ENCODE measurements at regions not wholly inside any gene's neighbourhood (a gene's known extent, or its start where the extent isn't known, plus 50 kb on each side); places are given as distances from the start of the nearest gene placed in this dataset.

DNA sequence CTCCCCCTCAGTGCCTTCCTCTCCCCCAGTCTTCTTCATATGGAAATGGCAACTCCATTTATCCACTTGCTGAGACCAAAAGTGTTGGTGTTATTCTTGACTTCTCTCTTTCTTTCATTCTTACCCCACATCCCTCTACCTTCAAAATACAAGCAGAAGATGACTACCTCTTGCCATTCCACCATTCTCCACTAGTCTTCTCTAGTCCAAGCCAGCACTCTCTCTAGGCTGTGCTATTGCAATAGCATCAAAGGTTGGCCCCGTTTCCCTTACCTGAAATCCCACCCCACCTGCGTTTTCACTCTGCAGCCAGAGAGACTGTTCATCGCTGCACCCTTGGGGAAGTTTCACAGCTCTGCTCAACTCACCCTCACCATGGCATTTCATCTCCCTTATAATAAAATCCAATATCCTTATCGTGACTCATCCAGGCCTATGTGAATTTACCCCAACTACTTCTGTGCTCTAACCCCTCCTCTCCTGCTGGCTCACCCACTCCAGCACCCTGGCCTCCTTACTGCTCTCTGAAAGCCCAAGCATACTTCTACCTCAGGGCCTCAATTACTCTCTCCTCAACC lies 109.1 kb downstream of the LSM5 start:
- in situ Hi-C loops (cut with MboI) = no loop called here
- 22 to 26% methylated on average over 3 of the region's 4 CpGs for WGBS, 2 experiments (ENCODE audit: low coverage in 1 of 2, low lambda C conversion rate in 2 of 2, missing lambda C conversion rate in 2 of 2)

GRCh38 chr7:32379510-32380112 lies 110.6 kb downstream of the LSM5 start:
- no peak overlapping the region for H3K27ac ChIP-seq
- H3K36me3 ChIP-seq (ENCODE audit: low read depth) = no peaks in the 10 kb centered on the region
- H3F3A ChIP-seq (ENCODE audit: insufficient read depth) = no peaks in the 10 kb centered on the region
- H3K4me3 ChIP-seq = no peak overlapping the region
- WGBS, 2 experiments (ENCODE audit: low coverage in 1 of 2, low lambda C conversion rate in 2 of 2, missing lambda C conversion rate in 2 of 2) = 0 to 2% methylated on average over 2 of the region's 2 CpGs
- no peaks in the 10 kb centered on the region for H3K27me3 ChIP-seq (replicated peaks; ENCODE audit: insufficient read depth)
- H4K20me1 ChIP-seq (ENCODE audit: insufficient read depth) = no peaks in the 10 kb centered on the region
- TF ChIP-seq EZH2phosphoT487 (IDR thresholded peaks at IDR 0.05; ENCODE audit: insufficient read depth, low read depth) (no peak), EZH2 (IDR thresholded peaks at IDR 0.05; ENCODE audit: insufficient read depth, poor library complexity, severe bottlenecking) (no peak)
- no peak for DNase-seq
- no peak overlapping the region for H3K9ac ChIP-seq
- no peaks in the 10 kb centered on the region for H3K9me3 ChIP-seq (ENCODE audit: low read depth)
- no peaks in the 10 kb centered on the region for H3K9me2 ChIP-seq (ENCODE audit: insufficient read depth)
- no peak overlapping the region for H2AFZ ChIP-seq
- H3K79me2 ChIP-seq (ENCODE audit: insufficient read depth) = no peaks in the 10 kb centered on the region
- in situ Hi-C loops (cut with MboI) = no loop called here
- H3K4me1 ChIP-seq (ENCODE audit: insufficient read depth) = no peaks in the 10 kb centered on the region
- no peak overlapping the region for H3K4me2 ChIP-seq (ENCODE audit: unreplicated experiment)

More for the DNA sequence above, 109.1 kb downstream of the LSM5 start:
- Histone ChIP-seq H3K79me2 (ENCODE audit: insufficient read depth) (no peaks in the 10 kb centered on the region), H3K4me2 (ENCODE audit: unreplicated experiment) (no peak overlapping the region), H3K27ac (no peak overlapping the region), H2AFZ (no peak overlapping the region), H3K9me2 (ENCODE audit: insufficient read depth) (no peaks in the 10 kb centered on the region), H3F3A (ENCODE audit: insufficient read depth) (no peaks in the 10 kb centered on the region), H3K4me1 (ENCODE audit: insufficient read depth) (no peaks in the 10 kb centered on the region), H4K20me1 (ENCODE audit: insufficient read depth) (no peaks in the 10 kb centered on the region), H3K9me3 (ENCODE audit: low read depth) (no peaks in the 10 kb centered on the region), H3K4me3 (no peak overlapping the region), H3K36me3 (ENCODE audit: low read depth) (no peaks in the 10 kb centered on the region), H3K27me3 (replicated peaks; ENCODE audit: insufficient read depth) (no peaks in the 10 kb centered on the region), H3K9ac (no peak overlapping the region)
- DNase-seq = no peak
- TF ChIP-seq EZH2 (IDR thresholded peaks at IDR 0.05; ENCODE audit: insufficient read depth, poor library complexity, severe bottlenecking) = no peak
- TF ChIP-seq EZH2phosphoT487 (IDR thresholded peaks at IDR 0.05; ENCODE audit: insufficient read depth, low read depth) = no peak

DNA sequence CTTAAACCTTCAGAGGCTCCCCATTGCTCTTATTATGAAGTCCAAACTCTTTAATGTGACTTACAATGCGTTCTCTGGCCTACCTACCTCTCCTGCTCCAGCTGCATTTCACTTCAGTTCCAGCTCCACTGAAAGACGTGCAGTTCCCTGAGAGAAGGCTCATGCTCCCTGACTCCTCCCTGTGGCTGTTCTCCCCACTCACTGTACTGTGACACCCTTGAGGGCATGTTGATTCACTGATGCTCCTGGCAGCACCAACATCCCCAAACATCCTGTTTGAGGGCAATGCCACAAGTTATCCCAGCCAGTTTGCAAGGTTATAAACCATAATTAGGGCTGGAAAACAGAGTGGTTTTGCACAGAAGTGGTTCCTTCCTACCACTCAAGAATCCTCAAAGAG lies 111.2 kb downstream of the LSM5 start:
- Histone ChIP-seq H3K9me2 (ENCODE audit: insufficient read depth) (no peaks in the 10 kb centered on the region), H3K9me3 (ENCODE audit: low read depth) (no peaks in the 10 kb centered on the region), H2AFZ (no peak overlapping the region), H3K36me3 (ENCODE audit: low read depth) (no peaks in the 10 kb centered on the region), H3K79me2 (ENCODE audit: insufficient read depth) (no peaks in the 10 kb centered on the region), H3K9ac (no peak overlapping the region), H3K4me1 (ENCODE audit: insufficient read depth) (no peaks in the 10 kb centered on the region), H4K20me1 (ENCODE audit: insufficient read depth) (no peaks in the 10 kb centered on the region), H3F3A (ENCODE audit: insufficient read depth) (no peaks in the 10 kb centered on the region), H3K4me2 (ENCODE audit: unreplicated experiment) (no peak overlapping the region), H3K4me3 (no peak overlapping the region), H3K27me3 (replicated peaks; ENCODE audit: insufficient read depth) (no peaks in the 10 kb centered on the region), H3K27ac (no peak overlapping the region)
- no peak for DNase-seq
- WGBS, 2 experiments (ENCODE audit: low coverage in 1 of 2, low lambda C conversion rate in 2 of 2, missing lambda C conversion rate in 2 of 2) = 0 to 6% methylated on average over 2 of the region's 2 CpGs
- TF ChIP-seq EZH2phosphoT487 (IDR thresholded peaks at IDR 0.05; ENCODE audit: insufficient read depth, low read depth) (no peak), EZH2 (IDR thresholded peaks at IDR 0.05; ENCODE audit: insufficient read depth, poor library complexity, severe bottlenecking) (no peak)
- in situ Hi-C loops (cut with MboI) = no loop called here

DNA sequence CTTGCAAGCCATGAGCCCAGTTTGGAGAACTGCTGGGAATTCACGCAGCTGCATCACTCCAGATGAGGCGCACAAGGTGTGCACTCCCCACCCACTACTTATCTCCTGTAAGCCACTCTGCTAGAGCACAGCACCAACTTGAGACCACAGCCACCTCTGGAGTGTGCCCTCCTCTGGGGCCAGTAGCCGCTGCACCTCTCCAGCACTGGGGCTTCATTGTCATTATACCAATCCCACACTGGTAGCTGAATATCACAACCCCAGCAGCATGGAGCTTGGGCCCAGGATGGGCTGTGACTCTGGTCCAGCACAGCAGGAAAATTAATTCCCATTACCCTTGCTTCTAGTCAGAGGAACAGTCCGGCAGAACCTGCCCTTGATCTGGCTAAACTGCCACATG lies 125.6 kb downstream of the LSM5 start:
- Histone ChIP-seq H3K9me3 (ENCODE audit: low read depth) (no peaks in the 10 kb centered on the region), H3K9ac (no peak overlapping the region), H2AFZ (no peak overlapping the region), H3K9me2 (ENCODE audit: insufficient read depth) (no peaks in the 10 kb centered on the region), H3K4me1 (ENCODE audit: insufficient read depth) (no peaks in the 10 kb centered on the region), H3K79me2 (ENCODE audit: insufficient read depth) (no peaks in the 10 kb centered on the region), H3K36me3 (ENCODE audit: low read depth) (no peaks in the 10 kb centered on the region), H3K27ac (no peak overlapping the region), H3K4me3 (no peak overlapping the region), H3K4me2 (ENCODE audit: unreplicated experiment) (no peak overlapping the region), H3K27me3 (replicated peaks; ENCODE audit: insufficient read depth) (no peaks in the 10 kb centered on the region), H4K20me1 (ENCODE audit: insufficient read depth) (no peaks in the 10 kb centered on the region), H3F3A (ENCODE audit: insufficient read depth) (no peaks in the 10 kb centered on the region)
- no peak for DNase-seq
- in situ Hi-C loops (cut with MboI) = no loop called here
- TF ChIP-seq EZH2 (IDR thresholded peaks at IDR 0.05; ENCODE audit: insufficient read depth, poor library complexity, severe bottlenecking) (no peak), EZH2phosphoT487 (IDR thresholded peaks at IDR 0.05; ENCODE audit: insufficient read depth, low read depth) (no peak)
- 43 to 50% methylated on average over 4 of the region's 4 CpGs for WGBS, 2 experiments (ENCODE audit: low coverage in 1 of 2, low lambda C conversion rate in 2 of 2, missing lambda C conversion rate in 2 of 2)
